Sigmoid colon (tissue), 6 donors: ENCODE measurements at regions not wholly inside any gene's neighbourhood (a gene's known extent, or its start where the extent isn't known, plus 50 kb on each side); places are given as distances from the start of the nearest gene placed in this dataset.

Experiments used
- DNase-seq: peaks from one replicate; pipeline ENCODE4 v3.0.0-alpha.2; 2019
- H3K27ac ChIP-seq, 4 donors: fragments of 200-600 bp; sonication (generic); one replicate each; pipeline ENCODE4 v1.5.1; 2016 to 2019; ENCODE audit warnings: mild to moderate bottlenecking in 1 of 4
- H3K27me3 ChIP-seq, 3 donors: fragments of 200-600 bp; sonication (generic); one replicate each; pipeline ENCODE4 v1.5.1; 2019; ENCODE audit warnings: mild to moderate bottlenecking in 1 of 3
- H3K36me3 ChIP-seq, 4 donors: fragments of 200-600 bp; sonication (generic); one replicate each; pipeline ENCODE4 v1.5.1; 2016 to 2019
- H3K4me1 ChIP-seq, 4 donors: fragments of 200-600 bp; sonication (generic); one replicate each; pipeline ENCODE4 v1.5.1; 2017 to 2019
- H3K4me3 ChIP-seq, 4 donors: fragments of 200-600 bp; sonication (generic); one replicate each; pipeline ENCODE4 v1.5.1; 2017 to 2019; ENCODE audit warnings: mild to moderate bottlenecking in 2 of 4, moderate library complexity in 1 of 4
- H3K9me3 ChIP-seq, 4 donors: fragments of 200-600 bp in 3 of 4; sonication (generic) in 3 of 4; one replicate each; pipeline versions ENCODE4 v1.5.1 to v1.6.1; 2013 to 2019
- CTCF ChIP-seq, 4 experiments: fragments of 450-650 bp in 3 of 4; fragments of 200-600 bp in 1 of 4; IDR thresholded peaks; one replicate each; pipeline ENCODE4 v1.5.1; 2016 to 2019; ENCODE audit warnings: antibody characterized with exemption in 4 of 4, mild to moderate bottlenecking in 3 of 4, moderate library complexity in 2 of 4
- EP300 ChIP-seq, 4 donors: sonication (generic); formaldehyde crosslinking; IDR thresholded peaks; one replicate each; pipeline ENCODE4 v1.6.1; 2017; ENCODE audit warnings: antibody characterized with exemption in 4 of 4
- POLR2A ChIP-seq, 2 donors: fragments of 450-650 bp; IDR thresholded peaks; one replicate each; pipeline ENCODE4 v1.6.1; 2016; ENCODE audit warnings: antibody characterized with exemption in 2 of 2, mild to moderate bottlenecking in 2 of 2, moderate library complexity in 2 of 2
- POLR2AphosphoS5 ChIP-seq, 4 donors: sonication (generic); formaldehyde crosslinking; IDR thresholded peaks; one replicate each; pipeline ENCODE4 v1.6.1; 2017; ENCODE audit warnings: antibody characterized with exemption in 4 of 4
- WGBS, 2 donors: extraction: QIAGEN DNeasy Blood & Tissue Kit; methylation state at CpG; one replicate each; pipeline ENCODE4 v1.1.7; 2013; 5-methylcytosine and 5-hydroxymethylcytosine counted together
- intact Hi-C: fragments of 100-400 bp; cut with DNase I; formaldehyde crosslinking; loops from one replicate; pipeline ENCODE4 v1.15.1; 2023
- donor health status: healthy with polysubstance abuse.
- donor health status: healthy.

- no peak for DNase-seq
- Histone ChIP-seq H3K9me3 (no peaks in the 10 kb centered on the region), H3K4me3 (no peak overlapping the region), H3K27me3 (no peaks in the 10 kb centered on the region), H3K4me1 (no peaks in the 10 kb centered on the region), H3K36me3 (no peaks in the 10 kb centered on the region), H3K27ac (no peak overlapping the region)
- TF ChIP-seq EP300 (IDR thresholded peaks at IDR 0.05) (no peak), POLR2AphosphoS5 (IDR thresholded peaks at IDR 0.05) (no peak), CTCF (IDR thresholded peaks at IDR 0.05) (no peak), POLR2A (IDR thresholded peaks at IDR 0.05) (no peak)
- intact Hi-C loops = no loop called here
- WGBS, 2 donors = 83 to 87% methylated on average over 12 of the region's 12 CpGs
These were observed 241.2 kb downstream of the SETD4 start for GRCh38 chr21:35819134-35819533.

GRCh38 chr21:35818597-35818996 lies 241.7 kb downstream of the SETD4 start:
- no peak overlapping the region for H3K4me3 ChIP-seq
- H3K27me3 ChIP-seq = no peaks in the 10 kb centered on the region
- no peak for DNase-seq
- WGBS, 2 donors = 81 to 87% methylated on average over 8 of the region's 8 CpGs
- H3K36me3 ChIP-seq = no peaks in the 10 kb centered on the region
- intact Hi-C loops = no loop called here
- no peak overlapping the region for H3K27ac ChIP-seq
- TF ChIP-seq POLR2A (IDR thresholded peaks at IDR 0.05) (no peak), EP300 (IDR thresholded peaks at IDR 0.05) (no peak), POLR2AphosphoS5 (IDR thresholded peaks at IDR 0.05) (no peak), CTCF (IDR thresholded peaks at IDR 0.05) (no peak)
- H3K4me1 ChIP-seq = no peaks in the 10 kb centered on the region
- H3K9me3 ChIP-seq = no peaks in the 10 kb centered on the region

- DNase-seq = no peak
- intact Hi-C loops = no loop called here
- Histone ChIP-seq H3K27ac (no peak overlapping the region), H3K27me3 (no peaks in the 10 kb centered on the region), H3K9me3 (no peaks in the 10 kb centered on the region), H3K36me3 (no peaks in the 10 kb centered on the region), H3K4me3 (no peak overlapping the region), H3K4me1 (no peaks in the 10 kb centered on the region)
- 88 to 90% methylated on average over 5 of the region's 5 CpGs for WGBS, 2 donors
- TF ChIP-seq POLR2AphosphoS5 (IDR thresholded peaks at IDR 0.05) = no peak
- TF ChIP-seq POLR2A (IDR thresholded peaks at IDR 0.05) = no peak
- TF ChIP-seq EP300 (IDR thresholded peaks at IDR 0.05) = no peak
- TF ChIP-seq CTCF (IDR thresholded peaks at IDR 0.05) = no peak
These were observed 245.3 kb downstream of the SETD4 start for GRCh38 chr21:35814858-35815619.

GRCh38 chr21:35812679-35813078 lies 247.6 kb downstream of the SETD4 start:
- Histone ChIP-seq H3K4me1 (no peaks in the 10 kb centered on the region), H3K27ac (no peak overlapping the region), H3K9me3 (no peaks in the 10 kb centered on the region), H3K4me3 (no peak overlapping the region), H3K27me3 (peaks cover 0 to 5% (median 0%) of the 10 kb centered on the region in 3 donors), H3K36me3 (no peaks in the 10 kb centered on the region)
- WGBS, 2 donors = 96 to 97% methylated on average over 9 of the region's 9 CpGs
- intact Hi-C loops = no loop called here
- no peak for DNase-seq
- TF ChIP-seq EP300 (IDR thresholded peaks at IDR 0.05) = no peak
- TF ChIP-seq POLR2A (IDR thresholded peaks at IDR 0.05) = no peak
- no peak for TF ChIP-seq POLR2AphosphoS5 (IDR thresholded peaks at IDR 0.05)
- TF ChIP-seq CTCF (IDR thresholded peaks at IDR 0.05) = no peak
